Nephron (organoid): ENCODE measurements at regions not wholly inside any gene's neighbourhood (a gene's known extent, or its start where the extent isn't known, plus 50 kb on each side); places are given as distances from the start of the nearest gene placed in this dataset.
"Not testable (repeated sequence)": the region's sequence is repeated elsewhere in the genome, so short reads cannot be mapped to it uniquely, and the experiment has no call there.

Experiments
- H3K27ac Mint-ChIP-seq, 3 experiments: 2 replicates each; pipeline ENCODE4 v1.8.0; 2020; ENCODE audit warnings: mixed read lengths in 3 of 3, mild to moderate bottlenecking in 2 of 3, moderate library complexity in 1 of 3
- H3K27me3 Mint-ChIP-seq: 2 replicates; pipeline ENCODE4 v1.8.0; 2021; ENCODE audit warnings: low read depth, mild to moderate bottlenecking, moderate library complexity, mixed read lengths
- H3K36me3 Mint-ChIP-seq: 2 replicates; pipeline ENCODE4 v1.8.0; 2020; ENCODE audit warnings: low read depth, mixed read lengths
- H3K4me1 Mint-ChIP-seq: 2 replicates; pipeline ENCODE4 v1.8.0; 2020; ENCODE audit warnings: mixed read lengths
- H3K4me3 Mint-ChIP-seq, 3 experiments: 2 replicates each; pipeline ENCODE4 v1.8.0; 2020; ENCODE audit warnings: mild to moderate bottlenecking in 3 of 3, mixed read lengths in 3 of 3, moderate library complexity in 2 of 3
- H3K9me3 Mint-ChIP-seq: 2 replicates; pipeline ENCODE4 v1.8.0; 2020; ENCODE audit warnings: mixed read lengths
- TF ChIP-seq, protein P1 (sequence below), 3 experiments: fragments of 200-600 bp; sonication (generic); IDR thresholded peaks; one replicate each; pipeline ENCODE4 v1.5.0; 2021; ENCODE audit warnings: antibody characterized with exemption in 3 of 3; ENCODE audit not compliant: unreplicated experiment in 3 of 3

DNA sequence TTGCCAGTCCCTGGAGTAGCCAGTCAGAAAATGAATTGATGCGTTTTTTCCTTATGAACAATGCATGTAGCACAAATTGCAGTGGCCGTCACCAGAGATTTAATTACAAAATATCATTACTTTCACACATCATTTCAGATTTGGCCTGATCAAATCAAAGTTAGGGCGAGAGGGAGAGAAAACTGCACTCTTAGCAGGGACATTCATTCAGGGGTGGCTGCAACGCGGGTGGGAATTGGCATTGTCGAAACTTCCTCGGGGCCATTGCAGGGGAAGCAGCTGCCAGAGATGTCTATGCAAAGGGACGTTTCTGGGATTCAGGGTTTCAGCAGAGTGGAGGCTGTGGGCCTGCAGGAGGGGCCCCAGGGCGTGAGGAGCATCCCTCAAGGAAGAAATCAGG, 76.5 kb upstream of the TOP1 start:
- H3K27me3 Mint-ChIP-seq = peaks cover 39% of the 10 kb centered on the region
- TF ChIP-seq, protein P1, sequence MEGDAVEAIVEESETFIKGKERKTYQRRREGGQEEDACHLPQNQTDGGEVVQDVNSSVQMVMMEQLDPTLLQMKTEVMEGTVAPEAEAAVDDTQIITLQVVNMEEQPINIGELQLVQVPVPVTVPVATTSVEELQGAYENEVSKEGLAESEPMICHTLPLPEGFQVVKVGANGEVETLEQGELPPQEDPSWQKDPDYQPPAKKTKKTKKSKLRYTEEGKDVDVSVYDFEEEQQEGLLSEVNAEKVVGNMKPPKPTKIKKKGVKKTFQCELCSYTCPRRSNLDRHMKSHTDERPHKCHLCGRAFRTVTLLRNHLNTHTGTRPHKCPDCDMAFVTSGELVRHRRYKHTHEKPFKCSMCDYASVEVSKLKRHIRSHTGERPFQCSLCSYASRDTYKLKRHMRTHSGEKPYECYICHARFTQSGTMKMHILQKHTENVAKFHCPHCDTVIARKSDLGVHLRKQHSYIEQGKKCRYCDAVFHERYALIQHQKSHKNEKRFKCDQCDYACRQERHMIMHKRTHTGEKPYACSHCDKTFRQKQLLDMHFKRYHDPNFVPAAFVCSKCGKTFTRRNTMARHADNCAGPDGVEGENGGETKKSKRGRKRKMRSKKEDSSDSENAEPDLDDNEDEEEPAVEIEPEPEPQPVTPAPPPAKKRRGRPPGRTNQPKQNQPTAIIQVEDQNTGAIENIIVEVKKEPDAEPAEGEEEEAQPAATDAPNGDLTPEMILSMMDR (IDR thresholded peaks at IDR 0.05; ENCODE audit: unreplicated experiment in 3 of 3) = no peak
- peaks cover 4% of the 10 kb centered on the region for H3K36me3 Mint-ChIP-seq
- H3K4me1 Mint-ChIP-seq = no peaks in the 10 kb centered on the region
- peaks cover 4% of the 10 kb centered on the region for H3K9me3 Mint-ChIP-seq
- no peak overlapping the region for H3K27ac Mint-ChIP-seq
- H3K4me3 Mint-ChIP-seq = no peak overlapping the region

DNA sequence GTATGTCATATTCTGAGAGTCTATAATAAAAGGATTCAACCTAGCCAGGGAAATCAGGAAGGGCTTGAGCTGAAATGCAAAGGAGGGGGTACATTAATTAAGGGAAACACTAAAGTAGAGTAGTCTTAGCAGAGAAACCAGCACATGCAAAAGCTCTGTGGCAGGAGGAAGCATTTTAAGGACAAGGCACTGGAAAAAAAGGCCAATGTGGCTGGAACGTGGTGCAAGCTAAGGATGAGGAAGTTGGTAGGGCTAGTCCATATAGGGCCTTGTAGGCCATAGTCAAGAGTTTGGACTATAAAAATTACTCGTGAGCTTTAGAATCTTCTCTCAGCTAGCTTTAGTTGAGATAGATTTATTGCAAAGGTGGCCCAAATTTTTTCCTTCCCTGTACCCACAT, 75.2 kb upstream of the TOP1 start:
- Mint-ChIP-seq H3K4me1 (no peaks in the 10 kb centered on the region), H3K4me3 (no peak overlapping the region), H3K27ac (no peak overlapping the region), H3K27me3 (peaks cover 44% of the 10 kb centered on the region), H3K36me3 (peaks cover 4% of the 10 kb centered on the region), H3K9me3 (peaks cover 4% of the 10 kb centered on the region)
- TF ChIP-seq, protein P1 (IDR thresholded peaks at IDR 0.05; ENCODE audit: unreplicated experiment in 3 of 3) = no peak

DNA sequence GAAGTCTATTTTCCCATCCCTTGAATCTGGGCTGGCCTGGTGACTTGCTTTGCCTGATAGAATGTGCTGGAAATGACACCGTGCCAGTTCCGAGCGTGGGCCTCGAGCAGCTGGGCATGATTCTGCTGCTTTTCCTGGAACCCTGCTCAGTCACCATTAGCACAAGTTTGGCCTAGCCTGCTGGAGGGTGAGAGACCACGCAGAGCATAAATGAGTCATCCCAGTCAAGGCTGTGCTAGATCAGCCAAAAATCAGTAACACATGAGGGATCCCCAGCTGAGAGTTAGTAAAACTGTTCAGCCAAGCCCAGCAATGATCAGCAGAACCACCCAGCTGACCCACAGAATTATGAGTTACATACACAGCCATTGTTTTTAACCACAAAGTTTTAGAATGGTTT, 74.8 kb upstream of the TOP1 start:
- Mint-ChIP-seq H3K9me3 (peaks cover 4% of the 10 kb centered on the region), H3K4me1 (no peaks in the 10 kb centered on the region), H3K27me3 (peaks cover 44% of the 10 kb centered on the region), H3K36me3 (peaks cover 4% of the 10 kb centered on the region), H3K27ac (no peak overlapping the region), H3K4me3 (no peak overlapping the region)
- TF ChIP-seq, protein P1 (IDR thresholded peaks at IDR 0.05; ENCODE audit: unreplicated experiment in 3 of 3) = no peak

DNA sequence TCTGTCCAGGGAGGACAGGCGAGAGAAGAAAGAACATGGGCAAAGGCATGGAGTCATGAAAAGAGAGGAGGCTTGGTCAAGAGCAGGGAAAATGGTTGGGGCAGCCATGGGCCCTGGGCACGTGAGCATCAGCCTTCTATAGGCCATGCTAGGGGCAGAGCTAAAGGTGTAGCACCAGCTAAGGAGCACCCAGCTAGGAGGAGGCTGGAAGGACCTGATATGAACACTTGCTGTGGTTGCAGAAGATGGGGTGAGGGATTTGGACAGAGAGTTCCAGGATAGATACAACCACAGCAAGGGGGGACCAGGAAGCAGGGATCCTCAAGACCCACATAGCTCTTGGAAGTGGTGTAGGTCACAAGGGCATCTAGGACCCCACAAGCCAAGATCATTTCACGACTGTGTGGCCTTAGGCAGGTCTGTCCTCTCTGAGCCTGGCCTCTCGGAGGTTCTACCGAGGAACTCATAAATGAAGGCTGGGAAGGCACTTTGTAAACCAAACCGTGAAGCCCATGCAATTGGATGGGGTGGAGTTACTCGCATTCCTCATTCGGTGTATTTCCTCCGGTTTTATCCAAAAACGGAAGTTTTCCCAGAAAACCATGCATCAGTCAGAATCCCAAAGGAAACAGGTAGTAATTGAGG, 74.0 kb upstream of the TOP1 start:
- Mint-ChIP-seq H3K9me3 (peaks cover 4% of the 10 kb centered on the region), H3K27me3 (peaks cover 48% of the 10 kb centered on the region), H3K4me1 (no peaks in the 10 kb centered on the region), H3K27ac (no peak overlapping the region), H3K36me3 (peaks cover 4% of the 10 kb centered on the region), H3K4me3 (no peak overlapping the region)
- TF ChIP-seq, protein P1 (IDR thresholded peaks at IDR 0.05; ENCODE audit: unreplicated experiment in 3 of 3) = no peak

DNA sequence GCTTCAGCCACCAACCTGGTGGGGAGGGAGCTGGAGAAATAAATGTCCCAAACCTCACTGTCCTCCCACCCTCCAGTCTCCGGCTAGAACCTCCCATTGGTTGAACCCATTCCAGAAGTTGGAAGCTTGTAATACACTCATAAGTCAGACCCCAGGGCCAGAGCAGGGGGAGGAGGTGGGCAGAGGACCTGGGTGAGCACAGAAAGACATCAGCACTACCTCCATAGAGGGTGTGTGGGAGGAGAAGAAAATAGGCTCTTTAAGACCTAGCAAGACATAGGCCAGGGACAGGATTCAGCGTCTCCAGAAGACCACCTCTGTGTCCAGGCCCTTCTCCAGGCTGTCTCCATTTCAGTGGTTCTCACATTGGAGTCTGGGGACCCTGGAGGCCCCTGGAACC, 73.3 kb upstream of the TOP1 start:
- Mint-ChIP-seq H3K4me3 (no peak overlapping the region), H3K9me3 (peaks cover 4% of the 10 kb centered on the region), H3K27ac (no peak overlapping the region), H3K4me1 (no peaks in the 10 kb centered on the region), H3K27me3 (peaks cover 43% of the 10 kb centered on the region), H3K36me3 (peaks cover 4% of the 10 kb centered on the region)
- TF ChIP-seq, protein P1 (IDR thresholded peaks at IDR 0.05; ENCODE audit: unreplicated experiment in 3 of 3) = no peak

DNA sequence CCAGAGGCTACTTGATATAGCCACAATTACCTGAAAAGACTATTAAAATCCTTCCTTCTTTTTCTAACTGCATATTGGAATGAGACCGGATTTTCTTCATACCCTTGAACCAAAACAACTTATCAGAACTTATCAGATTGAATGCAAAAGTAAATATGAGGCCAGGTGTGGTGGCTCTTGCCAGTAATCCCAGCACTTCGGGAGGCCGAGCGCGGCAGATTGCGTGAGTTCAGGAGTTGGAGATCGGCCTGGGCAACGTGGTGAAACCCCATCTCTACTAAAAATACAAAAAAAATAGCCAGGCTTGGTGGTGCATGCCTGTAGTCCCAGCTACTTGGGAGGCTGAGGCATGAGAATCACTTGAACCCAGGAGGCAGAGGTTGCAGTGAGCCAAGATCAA, 72.8 kb upstream of the TOP1 start:
- not testable (repeated sequence) for H3K9me3 Mint-ChIP-seq

More for the DNA sequence above, 72.8 kb upstream of the TOP1 start:
- H3K4me3 Mint-ChIP-seq, H3K36me3 Mint-ChIP-seq, H3K4me1 Mint-ChIP-seq, H3K27ac Mint-ChIP-seq: not testable (repeated sequence)
- H3K27me3 Mint-ChIP-seq = peaks cover 41% of the 10 kb centered on the region
